ENCODE measurements at regions not wholly inside any gene's neighbourhood (a gene's known extent, or its start where the extent isn't known, plus 50 kb on each side); places are given as distances from the start of the nearest gene placed in this dataset.

DNA sequence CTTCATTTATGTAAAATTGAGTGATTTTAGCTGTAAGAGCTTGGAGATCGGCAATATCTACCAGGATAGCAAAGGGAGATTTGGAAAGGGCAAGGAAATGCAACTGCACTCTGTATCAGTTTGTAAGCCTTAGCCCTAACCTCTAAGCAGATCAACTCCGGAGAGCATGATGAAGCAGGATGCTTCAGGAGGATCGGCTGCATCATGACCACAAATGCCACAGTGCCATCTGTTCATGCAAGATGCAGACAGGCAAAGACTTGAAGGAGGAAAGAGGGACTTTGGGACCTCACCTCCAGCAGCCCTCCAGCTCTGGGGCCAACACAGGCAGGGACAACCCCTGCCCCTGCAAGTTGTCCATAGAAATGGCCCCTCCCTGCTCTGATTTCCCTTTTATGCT, 377.6 kb upstream of the GATB start:
- TF ChIP-seq, protein P1, sequence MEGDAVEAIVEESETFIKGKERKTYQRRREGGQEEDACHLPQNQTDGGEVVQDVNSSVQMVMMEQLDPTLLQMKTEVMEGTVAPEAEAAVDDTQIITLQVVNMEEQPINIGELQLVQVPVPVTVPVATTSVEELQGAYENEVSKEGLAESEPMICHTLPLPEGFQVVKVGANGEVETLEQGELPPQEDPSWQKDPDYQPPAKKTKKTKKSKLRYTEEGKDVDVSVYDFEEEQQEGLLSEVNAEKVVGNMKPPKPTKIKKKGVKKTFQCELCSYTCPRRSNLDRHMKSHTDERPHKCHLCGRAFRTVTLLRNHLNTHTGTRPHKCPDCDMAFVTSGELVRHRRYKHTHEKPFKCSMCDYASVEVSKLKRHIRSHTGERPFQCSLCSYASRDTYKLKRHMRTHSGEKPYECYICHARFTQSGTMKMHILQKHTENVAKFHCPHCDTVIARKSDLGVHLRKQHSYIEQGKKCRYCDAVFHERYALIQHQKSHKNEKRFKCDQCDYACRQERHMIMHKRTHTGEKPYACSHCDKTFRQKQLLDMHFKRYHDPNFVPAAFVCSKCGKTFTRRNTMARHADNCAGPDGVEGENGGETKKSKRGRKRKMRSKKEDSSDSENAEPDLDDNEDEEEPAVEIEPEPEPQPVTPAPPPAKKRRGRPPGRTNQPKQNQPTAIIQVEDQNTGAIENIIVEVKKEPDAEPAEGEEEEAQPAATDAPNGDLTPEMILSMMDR (IDR thresholded peaks at IDR 0.05; ENCODE audit: low read depth, low read length), result no peak
- TF ChIP-seq MYC (IDR thresholded peaks at IDR 0.05; ENCODE audit: low read depth, low read length) (no peak), POLR2A (IDR thresholded peaks at IDR 0.05; ENCODE audit: extremely low read depth, insufficient read length) (no peak)

Measured in NB4 (cell line).